Suprapubic skin (tissue), 4 donors: ENCODE measurements at regions not wholly inside any gene's neighbourhood (a gene's known extent, or its start where the extent isn't known, plus 50 kb on each side); places are given as distances from the start of the nearest gene placed in this dataset.

Experiments
- CTCF ChIP-seq, 2 donors: fragments of 200-600 bp in 1 of 2; fragments of 450-650 bp in 1 of 2; sonication (generic) in 1 of 2; IDR thresholded peaks; one replicate each; pipeline ENCODE4 v1.5.1; 2016 to 2019; ENCODE audit warnings: antibody characterized with exemption in 2 of 2, mild to moderate bottlenecking in 1 of 2, moderate library complexity in 1 of 2
- EP300 ChIP-seq: sonication (generic); formaldehyde crosslinking; IDR thresholded peaks from one replicate; pipeline ENCODE4 v1.6.1; 2017; ENCODE audit warnings: antibody characterized with exemption
- POLR2AphosphoS5 ChIP-seq, 3 donors: sonication (generic); formaldehyde crosslinking; IDR thresholded peaks; one replicate each; pipeline ENCODE4 v1.6.1; 2017; ENCODE audit warnings: antibody characterized with exemption in 3 of 3

GRCh38 chr20:57813509-57814269 is 103.9 kb upstream of the PMEPA1 start:
- no peak for TF ChIP-seq CTCF (IDR thresholded peaks at IDR 0.05)
- no peak for TF ChIP-seq POLR2AphosphoS5 (IDR thresholded peaks at IDR 0.05)
- no peak for TF ChIP-seq EP300
